Ovary (tissue), 7 donors: ENCODE measurements at regions not wholly inside any gene's neighbourhood (a gene's known extent, or its start where the extent isn't known, plus 50 kb on each side); places are given as distances from the start of the nearest gene placed in this dataset.

Source experiments
- DNase-seq, 5 donors: peaks; one replicate each; pipeline ENCODE4 v3.0.0-alpha.2; 2019 to 2020
- H3K27ac ChIP-seq, 2 donors: fragments of 200-600 bp; one replicate each; pipeline versions ENCODE4 v1.5.1 to v1.8.0; 2019 to 2022
- H3K27me3 ChIP-seq: fragments of 200-600 bp; one replicate; pipeline ENCODE4 v1.8.0; 2022
- H3K36me3 ChIP-seq: fragments of 200-600 bp; sonication (generic); one replicate; pipeline ENCODE4 v1.5.1; 2019
- H3K4me1 ChIP-seq: one replicate; pipeline ENCODE4 v1.8.1; 2013; ENCODE audit warnings: mild to moderate bottlenecking, moderate library complexity; ENCODE audit not compliant: insufficient read depth
- H3K4me3 ChIP-seq: fragments of 200-600 bp; sonication (generic); one replicate; pipeline ENCODE4 v1.5.1; 2017
- H3K9me3 ChIP-seq, 2 donors: fragments of 200-600 bp in 1 of 2; sonication (generic) in 1 of 2; one replicate each; pipeline versions ENCODE4 v1.5.1 to v1.8.1; 2013 to 2019; ENCODE audit warnings: mild to moderate bottlenecking in 1 of 2, moderate library complexity in 1 of 2
- EP300 ChIP-seq: sonication (generic); formaldehyde crosslinking; IDR thresholded peaks from one replicate; pipeline ENCODE4 v1.6.1; 2017; ENCODE audit warnings: antibody characterized with exemption
- POLR2A ChIP-seq: fragments of 450-650 bp; IDR thresholded peaks from one replicate; pipeline ENCODE4 v1.6.1; 2017; ENCODE audit warnings: antibody characterized with exemption, mild to moderate bottlenecking, moderate library complexity
- WGBS, 3 donors: extraction: QIAGEN DNeasy Blood & Tissue Kit in 1 of 3; methylation state at CpG; one replicate each; pipeline versions ENCODE4 v1.1.5 to v1.1.7; 2013 to 2017; 5-methylcytosine and 5-hydroxymethylcytosine counted together
- intact Hi-C, 4 donors: fragments of 100-400 bp; cut with DNase I; formaldehyde crosslinking; loops; one replicate each; pipeline versions ENCODE4 v1.11.0 to v1.15.1; 2022 to 2023
- TF ChIP-seq, protein P1 (sequence below), 3 donors: fragments of 450-650 bp in 2 of 3; fragments of 200-600 bp in 1 of 3; IDR thresholded peaks; one replicate each; pipeline versions ENCODE4 v1.5.1 to v1.8.0; 2016 to 2022; ENCODE audit warnings: antibody characterized with exemption in 3 of 3, mild to moderate bottlenecking in 1 of 3
- donor health status: DM: no; HTN: no; CAD: no; lungs with moderate emphysema.
- donor health status: DM: no; HTN: no; CAD: no.
- donor health status: Bipolar disorder and iron deficiency.
- donor health status: DM: no; HTN: no; CAD: no.
- donor health status: DM: yes; HTN: yes; CAD: no.

DNA sequence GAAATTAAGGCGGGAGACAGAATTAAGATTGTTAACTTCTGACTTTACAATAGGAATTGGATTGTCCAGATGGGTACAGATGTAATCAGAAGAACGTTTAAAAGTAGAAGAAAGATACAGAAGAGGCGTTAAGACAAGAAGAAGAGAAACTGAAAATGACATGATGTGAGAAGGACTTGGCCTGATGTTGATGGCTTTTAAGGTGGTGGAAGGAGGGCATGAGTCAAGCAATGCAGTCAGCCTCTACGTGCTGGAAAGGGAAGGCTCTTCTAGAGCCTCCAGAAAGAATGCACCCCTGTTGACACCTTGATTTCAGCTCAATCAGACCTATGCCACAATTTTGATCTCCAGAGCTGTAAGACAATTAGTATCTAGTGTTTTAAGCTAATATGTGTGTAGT, 466.9 kb upstream of the LRRC4C start:
- no peaks in the 10 kb centered on the region for H3K9me3 ChIP-seq
- intact Hi-C loops = no loop called here
- WGBS, 3 donors = 69 to 83% (median 81%) methylated on average over 4 of the region's 4 CpGs
- H3K27me3 ChIP-seq = no peaks in the 10 kb centered on the region
- TF ChIP-seq, protein P1, sequence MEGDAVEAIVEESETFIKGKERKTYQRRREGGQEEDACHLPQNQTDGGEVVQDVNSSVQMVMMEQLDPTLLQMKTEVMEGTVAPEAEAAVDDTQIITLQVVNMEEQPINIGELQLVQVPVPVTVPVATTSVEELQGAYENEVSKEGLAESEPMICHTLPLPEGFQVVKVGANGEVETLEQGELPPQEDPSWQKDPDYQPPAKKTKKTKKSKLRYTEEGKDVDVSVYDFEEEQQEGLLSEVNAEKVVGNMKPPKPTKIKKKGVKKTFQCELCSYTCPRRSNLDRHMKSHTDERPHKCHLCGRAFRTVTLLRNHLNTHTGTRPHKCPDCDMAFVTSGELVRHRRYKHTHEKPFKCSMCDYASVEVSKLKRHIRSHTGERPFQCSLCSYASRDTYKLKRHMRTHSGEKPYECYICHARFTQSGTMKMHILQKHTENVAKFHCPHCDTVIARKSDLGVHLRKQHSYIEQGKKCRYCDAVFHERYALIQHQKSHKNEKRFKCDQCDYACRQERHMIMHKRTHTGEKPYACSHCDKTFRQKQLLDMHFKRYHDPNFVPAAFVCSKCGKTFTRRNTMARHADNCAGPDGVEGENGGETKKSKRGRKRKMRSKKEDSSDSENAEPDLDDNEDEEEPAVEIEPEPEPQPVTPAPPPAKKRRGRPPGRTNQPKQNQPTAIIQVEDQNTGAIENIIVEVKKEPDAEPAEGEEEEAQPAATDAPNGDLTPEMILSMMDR (IDR thresholded peaks at IDR 0.05) = no peak
- no peak for TF ChIP-seq EP300
- TF ChIP-seq POLR2A = no peak
- H3K36me3 ChIP-seq = no peaks in the 10 kb centered on the region
- H3K4me1 ChIP-seq = no peaks in the 10 kb centered on the region
- DNase-seq = no peak
- H3K4me3 ChIP-seq = no peak overlapping the region
- no peak overlapping the region for H3K27ac ChIP-seq

DNA sequence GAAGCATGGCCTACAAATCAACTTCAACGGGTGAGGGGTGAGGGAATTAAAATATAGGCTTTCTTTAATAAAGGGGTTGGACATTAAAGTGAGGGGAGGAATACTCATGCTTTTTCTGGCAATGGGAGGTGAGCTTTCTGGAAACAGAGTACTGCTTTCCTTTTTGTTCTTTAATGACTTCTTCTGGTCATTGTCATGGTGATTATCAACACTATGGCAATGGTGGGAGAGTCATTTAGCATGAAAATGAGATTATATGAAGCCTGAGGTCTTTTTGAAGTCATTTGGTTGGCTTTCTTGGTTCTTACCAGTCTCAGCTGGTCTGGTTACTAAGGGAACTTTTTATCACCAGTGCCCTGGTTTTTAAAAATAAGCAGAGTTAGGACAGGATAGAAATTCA, 475.8 kb upstream of the LRRC4C start:
- H3K4me3 ChIP-seq = no peak overlapping the region
- DNase-seq = no peak
- no peaks in the 10 kb centered on the region for H3K4me1 ChIP-seq
- TF ChIP-seq EP300 (no peak), POLR2A (no peak)
- TF ChIP-seq, protein P1 (IDR thresholded peaks at IDR 0.05) = no peak
- H3K36me3 ChIP-seq = no peaks in the 10 kb centered on the region
- 28 to 56% (median 33%) methylated on average over 1 of the region's 1 CpG for WGBS, 3 donors
- H3K27ac ChIP-seq = no peak overlapping the region
- intact Hi-C loops = no loop called here
- H3K27me3 ChIP-seq = no peaks in the 10 kb centered on the region
- no peaks in the 10 kb centered on the region for H3K9me3 ChIP-seq

DNA sequence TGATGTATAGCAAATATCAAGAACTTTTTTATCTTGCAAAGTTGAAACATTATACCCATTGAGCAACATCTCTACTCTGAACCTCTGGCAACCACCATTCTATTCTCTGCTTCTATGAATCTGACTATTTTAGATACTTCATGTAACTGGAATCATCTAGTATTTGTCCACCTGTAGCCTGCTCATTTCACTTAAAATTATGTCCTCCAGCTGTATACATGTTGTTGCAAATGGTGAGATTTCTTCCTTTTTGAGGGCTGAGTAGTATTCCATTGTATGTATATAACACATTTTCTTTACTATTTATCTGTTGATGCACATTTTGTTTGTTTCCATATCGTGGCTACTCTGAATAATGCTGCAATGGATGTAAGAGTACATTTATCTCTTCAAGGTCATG, 476.3 kb upstream of the LRRC4C start:
- H3K4me1 ChIP-seq = no peaks in the 10 kb centered on the region
- no peak overlapping the region for H3K4me3 ChIP-seq
- intact Hi-C loops = no loop called here
- no peak overlapping the region for H3K27ac ChIP-seq
- DNase-seq = no peak
- no peaks in the 10 kb centered on the region for H3K27me3 ChIP-seq
- H3K9me3 ChIP-seq = no peaks in the 10 kb centered on the region
- 70 to 85% (median 71%) methylated on average over 1 of the region's 1 CpG for WGBS, 3 donors
- TF ChIP-seq EP300 (no peak), POLR2A (no peak)
- TF ChIP-seq, protein P1 (IDR thresholded peaks at IDR 0.05) = no peak
- H3K36me3 ChIP-seq = no peaks in the 10 kb centered on the region

GRCh38 chr11:41943656-41944055, 484.2 kb upstream of the LRRC4C start:
- Histone ChIP-seq H3K4me1 (no peaks in the 10 kb centered on the region), H3K36me3 (no peaks in the 10 kb centered on the region), H3K27me3 (no peaks in the 10 kb centered on the region), H3K27ac (no peak overlapping the region), H3K4me3 (no peak overlapping the region), H3K9me3 (no peaks in the 10 kb centered on the region)
- TF ChIP-seq, protein P1 (IDR thresholded peaks at IDR 0.05) = no peak
- TF ChIP-seq POLR2A (no peak), EP300 (no peak)
- 73 to 79% (median 78%) methylated on average over 3 of the region's 3 CpGs for WGBS, 3 donors
- intact Hi-C loops = no loop called here
- DNase-seq = no peak

- Histone ChIP-seq H3K36me3 (no peaks in the 10 kb centered on the region), H3K4me1 (no peaks in the 10 kb centered on the region), H3K27me3 (no peaks in the 10 kb centered on the region), H3K4me3 (no peak overlapping the region), H3K27ac (no peak overlapping the region), H3K9me3 (no peaks in the 10 kb centered on the region)
- intact Hi-C loops = no loop called here
- TF ChIP-seq POLR2A = no peak
- no peak for TF ChIP-seq EP300
- TF ChIP-seq, protein P1 (IDR thresholded peaks at IDR 0.05) = no peak
- no peak for DNase-seq
- 75 to 80% (median 76%) methylated on average over 12 of the region's 12 CpGs for WGBS, 3 donors
Measured at GRCh38 chr11:41947392-41947791, 487.9 kb upstream of the LRRC4C start.
